Heart left ventricle (tissue), 13 donors: ENCODE measurements at regions not wholly inside any gene's neighbourhood (a gene's known extent, or its start where the extent isn't known, plus 50 kb on each side); places are given as distances from the start of the nearest gene placed in this dataset.

ENCODE experiments used
- CTCF ChIP-seq, 12 donors: fragments of 200-600 bp; sonication (generic) in 4 of 12; IDR thresholded peaks; one replicate each; pipeline versions ENCODE4 v1.5.0 to v1.8.0; 2018 to 2022; ENCODE audit warnings: antibody characterized with exemption in 12 of 12, mild to moderate bottlenecking in 5 of 12
- POLR2A ChIP-seq, 2 donors: fragments of 450-650 bp; IDR thresholded peaks; one replicate each; pipeline ENCODE4 v1.6.1; 2017; ENCODE audit warnings: antibody characterized with exemption in 2 of 2, mild to moderate bottlenecking in 2 of 2, moderate library complexity in 2 of 2
- donor health status: ischemic (EF 13 %, LVEDD 7.1; RV severe dilation, severe dysfunction).
- donor health status: DM: no; HTN: yes; CAD: no.
- donor health status: DM: no; HTN: no; CAD: no.
- donor health status: ischemic (EF 25% LVEDD 6.9; RV normal size, moderate dysfunction).
- donor health status: ischemic (EF 25% LVEDD 5.7; RV mildly dilated, moderate dysfunction).
- donor health status: ischemic (EF 35%, LVEDD 5.7; RV mildly dilated, moderate dysfunction).
- donor health status: nonischemic (EF 11% LVEDD 7.7; RV severe dilation, severe dysfunction).
- donor health status: DM: yes; HTN: yes; CAD: no.
- donor health status: PGD.
- donor health status: ischemic (EF 29% LVEDD 5.4; RV normal size, mild dysfunction).
- donor health status: nonischemic (EF 23%, LVEDD 6.1; RV moderate dilation, normal function).

GRCh38 chr4:149965206-149965605 is 113.0 kb upstream of the DCLK2 start:
- TF ChIP-seq CTCF (IDR thresholded peaks at IDR 0.05) (no peak), POLR2A (IDR thresholded peaks at IDR 0.05) (no peak)
